ENCODE measurements at regions not wholly inside any gene's neighbourhood (a gene's known extent, or its start where the extent isn't known, plus 50 kb on each side); places are given as distances from the start of the nearest gene placed in this dataset.

DNA sequence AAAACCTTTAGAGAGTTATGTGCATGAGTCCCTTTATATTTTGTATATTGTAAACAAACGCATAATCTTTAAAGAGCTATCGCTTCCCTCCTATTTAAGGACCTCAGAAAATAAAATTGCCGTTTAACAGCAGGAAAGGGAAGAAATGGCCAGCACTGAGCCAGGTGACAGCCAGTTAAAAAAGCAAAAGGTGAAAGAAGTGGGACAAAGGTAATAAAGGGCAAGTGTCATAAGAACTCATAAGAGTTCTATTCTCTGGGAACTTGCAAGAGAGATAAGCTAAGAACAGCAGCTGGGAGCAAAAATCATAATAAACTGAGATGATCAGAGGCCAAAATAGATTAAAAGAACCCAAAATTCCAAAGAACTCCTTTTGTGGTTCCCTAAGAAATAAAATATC, 520.9 kb upstream of the PKN2 start:
- TF ChIP-seq, protein P1, sequence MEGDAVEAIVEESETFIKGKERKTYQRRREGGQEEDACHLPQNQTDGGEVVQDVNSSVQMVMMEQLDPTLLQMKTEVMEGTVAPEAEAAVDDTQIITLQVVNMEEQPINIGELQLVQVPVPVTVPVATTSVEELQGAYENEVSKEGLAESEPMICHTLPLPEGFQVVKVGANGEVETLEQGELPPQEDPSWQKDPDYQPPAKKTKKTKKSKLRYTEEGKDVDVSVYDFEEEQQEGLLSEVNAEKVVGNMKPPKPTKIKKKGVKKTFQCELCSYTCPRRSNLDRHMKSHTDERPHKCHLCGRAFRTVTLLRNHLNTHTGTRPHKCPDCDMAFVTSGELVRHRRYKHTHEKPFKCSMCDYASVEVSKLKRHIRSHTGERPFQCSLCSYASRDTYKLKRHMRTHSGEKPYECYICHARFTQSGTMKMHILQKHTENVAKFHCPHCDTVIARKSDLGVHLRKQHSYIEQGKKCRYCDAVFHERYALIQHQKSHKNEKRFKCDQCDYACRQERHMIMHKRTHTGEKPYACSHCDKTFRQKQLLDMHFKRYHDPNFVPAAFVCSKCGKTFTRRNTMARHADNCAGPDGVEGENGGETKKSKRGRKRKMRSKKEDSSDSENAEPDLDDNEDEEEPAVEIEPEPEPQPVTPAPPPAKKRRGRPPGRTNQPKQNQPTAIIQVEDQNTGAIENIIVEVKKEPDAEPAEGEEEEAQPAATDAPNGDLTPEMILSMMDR (IDR thresholded peaks at IDR 0.05; ENCODE audit: insufficient read depth, low read length): no peak
- no peak for TF ChIP-seq POLR2AphosphoS5 (IDR thresholded peaks at IDR 0.05; ENCODE audit: low read depth)
- TF ChIP-seq, protein P2, sequence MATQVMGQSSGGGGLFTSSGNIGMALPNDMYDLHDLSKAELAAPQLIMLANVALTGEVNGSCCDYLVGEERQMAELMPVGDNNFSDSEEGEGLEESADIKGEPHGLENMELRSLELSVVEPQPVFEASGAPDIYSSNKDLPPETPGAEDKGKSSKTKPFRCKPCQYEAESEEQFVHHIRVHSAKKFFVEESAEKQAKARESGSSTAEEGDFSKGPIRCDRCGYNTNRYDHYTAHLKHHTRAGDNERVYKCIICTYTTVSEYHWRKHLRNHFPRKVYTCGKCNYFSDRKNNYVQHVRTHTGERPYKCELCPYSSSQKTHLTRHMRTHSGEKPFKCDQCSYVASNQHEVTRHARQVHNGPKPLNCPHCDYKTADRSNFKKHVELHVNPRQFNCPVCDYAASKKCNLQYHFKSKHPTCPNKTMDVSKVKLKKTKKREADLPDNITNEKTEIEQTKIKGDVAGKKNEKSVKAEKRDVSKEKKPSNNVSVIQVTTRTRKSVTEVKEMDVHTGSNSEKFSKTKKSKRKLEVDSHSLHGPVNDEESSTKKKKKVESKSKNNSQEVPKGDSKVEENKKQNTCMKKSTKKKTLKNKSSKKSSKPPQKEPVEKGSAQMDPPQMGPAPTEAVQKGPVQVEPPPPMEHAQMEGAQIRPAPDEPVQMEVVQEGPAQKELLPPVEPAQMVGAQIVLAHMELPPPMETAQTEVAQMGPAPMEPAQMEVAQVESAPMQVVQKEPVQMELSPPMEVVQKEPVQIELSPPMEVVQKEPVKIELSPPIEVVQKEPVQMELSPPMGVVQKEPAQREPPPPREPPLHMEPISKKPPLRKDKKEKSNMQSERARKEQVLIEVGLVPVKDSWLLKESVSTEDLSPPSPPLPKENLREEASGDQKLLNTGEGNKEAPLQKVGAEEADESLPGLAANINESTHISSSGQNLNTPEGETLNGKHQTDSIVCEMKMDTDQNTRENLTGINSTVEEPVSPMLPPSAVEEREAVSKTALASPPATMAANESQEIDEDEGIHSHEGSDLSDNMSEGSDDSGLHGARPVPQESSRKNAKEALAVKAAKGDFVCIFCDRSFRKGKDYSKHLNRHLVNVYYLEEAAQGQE (IDR thresholded peaks at IDR 0.05; ENCODE audit: insufficient replicate concordance, low read depth): no peak
- TF ChIP-seq SPI1 (IDR thresholded peaks at IDR 0.05; ENCODE audit: borderline replicate concordance, low read depth): no peak
- no peak for TF ChIP-seq GABPA (IDR thresholded peaks at IDR 0.05; ENCODE audit: low read depth)

All from HL-60 (cell line).